RPMI7951 (cell line): ENCODE measurements at regions not wholly inside any gene's neighbourhood (a gene's known extent, or its start where the extent isn't known, plus 50 kb on each side); places are given as distances from the start of the nearest gene placed in this dataset.

Experiments used
- DNase-seq: peaks from one replicate; pipeline ENCODE4 v3.0.0-alpha.2; 2012; ENCODE audit warnings: low read depth

DNA sequence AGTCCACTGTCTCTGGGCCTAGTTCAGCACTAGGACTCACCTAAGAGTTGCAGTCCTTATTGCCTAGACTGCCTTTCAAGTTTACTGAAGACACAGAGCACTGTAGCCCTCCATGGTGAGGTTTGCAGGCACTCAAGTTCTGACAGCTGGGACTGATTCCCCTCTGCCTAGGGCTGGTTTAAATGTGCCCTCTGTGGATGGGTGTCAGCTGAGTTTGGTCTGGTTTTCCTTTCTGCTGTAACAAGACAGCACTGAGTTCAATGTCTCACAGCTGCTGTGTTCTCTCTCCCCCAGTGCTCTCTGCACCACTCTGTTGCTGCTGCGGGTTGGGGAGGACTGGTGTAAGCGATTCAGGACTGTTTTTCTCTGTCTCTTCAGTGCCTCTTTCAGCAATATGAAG lies 75.2 kb upstream of the C1orf21 start:
- DNase-seq, result no peak

DNA sequence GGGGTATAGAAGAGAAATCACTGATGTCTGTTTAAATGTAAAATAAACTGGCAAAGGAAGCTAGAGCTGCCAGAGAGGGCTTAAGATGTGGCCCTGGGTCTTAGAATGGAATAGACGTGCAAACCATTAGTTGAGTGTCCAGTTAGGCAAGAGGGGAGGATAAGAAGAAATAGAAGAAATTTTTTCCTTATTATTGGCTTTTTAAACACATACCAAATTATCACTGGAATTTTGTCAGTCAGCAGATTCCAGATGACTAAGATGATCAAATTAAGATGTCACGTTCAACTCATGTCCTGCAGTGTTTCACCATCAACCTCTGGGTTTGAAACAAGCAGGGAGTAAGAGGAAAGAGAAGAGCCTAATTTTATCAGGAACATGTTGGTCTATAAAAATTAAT lies 71.6 kb upstream of the C1orf21 start:
- peak; percentile 8 for DNase-seq

DNA sequence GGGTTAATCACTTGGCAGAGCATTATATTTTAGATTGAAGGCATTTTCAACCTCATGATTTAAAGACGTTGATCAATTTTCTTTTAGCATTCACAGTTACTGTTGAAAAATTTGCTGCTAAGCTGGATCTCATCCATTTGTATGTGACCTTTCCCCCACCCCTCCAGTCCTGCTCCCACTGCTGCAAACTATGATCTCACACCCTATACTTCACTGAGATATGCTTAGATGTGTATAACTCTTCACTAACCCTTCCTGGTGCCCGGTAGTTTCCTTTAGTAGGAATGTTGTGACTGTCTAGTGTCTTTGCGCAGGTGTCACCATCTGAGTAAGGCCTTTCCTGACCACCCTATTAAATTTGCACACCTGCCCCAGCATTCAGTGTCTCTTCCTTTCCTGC lies 67.0 kb upstream of the C1orf21 start:
- no peak for DNase-seq

DNA sequence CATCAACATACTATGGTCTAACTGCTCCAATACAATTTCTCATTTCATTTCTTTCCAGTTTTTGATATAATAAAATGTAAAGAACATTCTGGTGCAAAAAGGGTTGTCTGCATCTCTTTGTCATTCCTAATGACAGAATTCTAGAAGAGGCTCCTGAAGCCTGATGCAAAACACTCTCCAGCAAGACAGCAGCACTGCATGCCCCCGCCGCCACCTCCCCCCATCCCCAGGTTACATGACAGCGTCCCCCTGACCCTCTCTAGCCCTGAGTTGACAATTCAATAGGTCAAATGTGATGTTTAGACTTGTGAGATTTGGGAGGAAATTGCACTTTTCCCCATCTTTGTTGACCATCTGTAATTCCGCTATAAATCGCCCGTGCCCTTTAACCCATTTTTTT lies 64.6 kb upstream of the C1orf21 start:
- DNase-seq, result no peak

DNA sequence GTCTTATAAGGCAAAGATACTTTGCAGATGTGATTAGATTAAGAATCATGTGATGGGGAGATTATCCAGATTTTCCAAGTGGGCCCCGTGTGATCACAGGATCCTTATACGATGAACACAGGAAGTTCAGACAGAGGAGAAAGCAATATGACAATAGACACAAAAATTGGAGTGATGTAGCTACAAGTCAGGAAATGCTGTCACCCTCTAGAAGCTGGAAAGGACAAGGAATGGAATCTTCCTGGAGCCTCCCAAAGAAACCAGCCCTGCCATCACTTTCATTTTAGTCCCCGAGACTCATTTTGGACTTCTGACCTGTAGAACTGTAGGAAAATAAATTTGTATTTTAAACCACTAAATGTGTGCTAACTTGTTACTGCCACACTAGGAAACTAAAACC lies 61.9 kb upstream of the C1orf21 start:
- peak; percentile 4 for DNase-seq

DNA sequence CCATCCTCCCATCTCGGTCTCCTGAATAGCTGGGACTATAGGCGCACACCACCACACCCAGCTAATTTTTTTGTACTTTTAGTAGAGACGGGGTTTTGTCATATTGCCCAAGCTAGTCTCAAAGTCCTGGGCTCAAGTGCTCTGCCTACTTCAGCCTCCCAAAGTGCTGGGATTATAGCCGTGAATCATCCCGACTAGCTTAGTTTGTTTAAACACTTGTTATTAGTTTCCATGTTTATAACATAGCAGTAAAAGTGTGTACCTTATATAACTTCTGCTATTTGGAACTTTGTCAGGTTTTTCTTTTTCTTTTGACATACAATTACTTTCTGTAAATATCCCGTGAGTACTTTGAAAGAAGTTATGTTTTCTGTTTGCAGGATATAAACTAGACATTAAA lies 60.6 kb upstream of the C1orf21 start:
- DNase-seq, result no peak

DNA sequence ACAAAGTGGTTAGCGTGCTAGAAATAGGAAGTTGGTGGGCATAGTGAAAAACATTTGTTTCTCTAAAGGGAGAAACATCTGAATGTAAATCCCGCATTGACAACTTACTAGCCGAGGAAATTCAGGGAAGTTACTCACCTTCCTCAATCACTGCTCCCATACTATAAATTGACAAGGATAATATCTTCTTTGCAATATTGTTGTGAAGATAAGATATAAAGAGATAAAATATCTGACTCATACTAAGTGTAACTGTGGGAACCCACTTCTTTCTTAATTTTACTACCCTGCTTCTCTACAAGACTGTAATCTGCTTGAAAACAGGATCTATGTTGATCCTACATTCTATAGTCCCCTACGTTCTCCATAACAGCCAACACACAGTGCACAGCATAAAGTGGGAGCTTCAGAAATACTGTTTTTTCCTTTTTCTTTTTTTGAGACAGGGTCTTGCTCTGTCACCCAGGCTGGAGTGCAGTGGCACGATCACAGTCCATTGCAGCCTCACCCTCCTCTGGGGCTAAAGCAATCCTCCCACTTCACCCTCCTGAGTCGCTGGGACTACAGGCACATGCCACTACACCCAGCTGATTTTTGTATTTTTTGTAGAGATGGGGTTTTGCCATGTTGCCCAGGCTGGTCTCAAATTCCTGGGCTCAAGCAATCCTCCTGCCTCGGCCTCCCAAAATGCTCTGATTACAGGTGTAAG lies 57.4 kb upstream of the C1orf21 start:
- DNase-seq, result no peak

DNA sequence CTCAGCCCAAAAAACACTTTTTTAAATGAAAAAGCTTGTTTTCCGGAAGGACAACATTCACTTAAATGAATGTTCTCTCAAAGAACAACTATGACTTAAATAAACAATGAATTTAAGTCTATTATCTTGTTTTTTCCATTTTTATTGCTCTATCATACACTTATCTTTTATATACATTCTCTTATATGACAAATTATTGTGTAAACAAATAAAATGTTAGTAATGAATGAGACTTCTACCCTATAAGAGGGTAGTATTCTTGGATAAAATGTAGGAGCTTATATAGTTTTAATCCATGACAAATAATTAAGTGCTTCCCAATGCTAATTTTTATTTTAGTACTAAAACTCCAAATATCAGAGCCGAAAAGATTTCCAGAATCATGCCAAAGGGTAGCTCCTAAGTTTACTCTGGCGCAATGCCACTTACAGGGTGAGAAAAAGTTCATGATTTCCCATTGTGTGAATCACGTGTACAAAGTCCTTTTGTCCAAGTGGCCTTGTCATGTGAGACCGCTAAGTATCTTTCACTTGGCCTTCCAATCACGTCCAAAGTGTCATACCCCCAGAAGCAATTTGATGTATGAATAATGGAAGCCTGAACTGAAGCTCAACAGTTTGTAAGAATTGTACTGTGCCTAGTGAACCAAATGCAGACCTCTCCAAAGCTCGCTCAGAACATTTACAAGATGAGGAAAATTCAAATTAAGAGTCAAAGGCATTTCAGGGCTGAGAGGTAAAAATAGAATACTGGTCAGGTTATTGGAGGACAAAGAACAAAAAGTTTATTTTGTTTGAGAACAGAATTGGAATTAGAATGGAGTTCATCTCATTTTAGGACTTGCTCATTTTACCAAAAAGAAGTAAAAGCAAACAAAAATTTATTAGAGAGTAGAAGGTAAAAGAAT lies 56.6 kb upstream of the C1orf21 start:
- no peak for DNase-seq

DNA sequence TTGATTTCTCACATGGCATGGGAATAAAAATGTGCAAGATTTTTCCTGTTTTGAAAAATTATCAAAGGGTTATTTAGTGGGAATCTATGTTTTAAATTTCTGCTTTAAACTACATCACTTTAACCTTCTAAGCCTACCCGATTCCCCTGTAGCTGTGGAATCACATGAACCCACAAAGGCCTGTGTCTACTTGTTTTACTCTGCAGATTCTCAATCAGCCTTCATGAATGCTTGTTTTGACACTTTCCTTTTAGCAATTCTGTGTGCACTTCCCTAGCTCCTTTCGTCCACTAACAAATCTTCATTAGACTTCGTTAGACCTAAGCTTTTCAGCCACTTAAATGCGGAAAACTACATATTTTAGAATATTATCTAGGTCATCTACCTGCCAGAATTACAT lies 56.0 kb upstream of the C1orf21 start:
- no peak for DNase-seq
